ENCODE measurements at regions not wholly inside any gene's neighbourhood (a gene's known extent, or its start where the extent isn't known, plus 50 kb on each side); places are given as distances from the start of the nearest gene placed in this dataset.
"Not testable (repeated sequence)": the region's sequence is repeated elsewhere in the genome, so short reads cannot be mapped to it uniquely, and the experiment has no call there.

DNA sequence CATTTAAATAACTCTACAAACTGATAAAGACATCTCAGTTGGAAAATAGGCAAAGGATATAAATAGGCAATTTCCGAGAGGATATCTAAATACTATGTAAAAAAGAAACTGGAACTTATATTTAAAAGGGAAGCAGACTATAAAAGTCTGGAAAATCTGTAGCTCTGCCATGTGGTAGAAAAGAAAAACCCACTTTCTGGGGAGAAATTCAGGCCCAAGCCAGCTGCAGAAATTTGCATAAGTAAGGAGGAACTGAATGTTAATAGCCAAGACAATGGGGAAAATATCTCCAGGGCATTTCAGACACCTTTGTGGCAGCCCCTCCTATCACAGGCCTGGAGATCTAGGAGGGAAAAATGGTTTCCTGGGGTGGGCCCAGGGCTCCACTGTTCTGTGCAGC lies 97.8 kb upstream of the ZBED5 start:
- no peak for DNase-seq (ENCODE audit: low spot score)

GRCh38 chr11:10954184-10954583 lies 96.3 kb upstream of the ZBED5 start:
- DNase-seq (ENCODE audit: low spot score) = no peak

- DNase-seq (ENCODE audit: low spot score) = no peak
Observed at GRCh38 chr11:10952872-10953271, 95.0 kb upstream of the ZBED5 start.

GRCh38 chr11:10947935-10948334 lies 90.1 kb upstream of the ZBED5 start:
- DNase-seq (ENCODE audit: low spot score) = not testable (repeated sequence)

DNA sequence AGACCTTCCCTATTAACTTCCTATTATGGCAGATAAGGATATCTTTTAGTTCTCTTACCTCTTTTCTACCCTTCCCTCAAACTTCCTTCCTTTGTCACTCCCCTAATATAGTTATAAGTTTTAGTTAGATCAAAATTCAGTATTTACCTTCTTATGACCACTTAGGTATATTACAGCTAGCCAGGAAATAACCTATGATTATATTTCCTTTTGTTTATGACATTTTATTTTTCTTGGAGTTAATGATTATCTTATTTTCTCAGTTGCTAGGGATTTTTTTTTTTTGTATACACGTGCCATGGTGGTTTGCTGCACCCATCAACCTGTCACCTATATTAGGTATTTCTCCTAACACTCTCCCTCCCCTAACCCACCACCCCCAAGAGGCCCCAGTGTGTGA lies 88.2 kb upstream of the ZBED5 start:
- DNase-seq (ENCODE audit: low spot score) = no peak

GRCh38 chr11:10945196-10945595 lies 87.3 kb upstream of the ZBED5 start:
- no peak for DNase-seq (ENCODE audit: low spot score)

DNA sequence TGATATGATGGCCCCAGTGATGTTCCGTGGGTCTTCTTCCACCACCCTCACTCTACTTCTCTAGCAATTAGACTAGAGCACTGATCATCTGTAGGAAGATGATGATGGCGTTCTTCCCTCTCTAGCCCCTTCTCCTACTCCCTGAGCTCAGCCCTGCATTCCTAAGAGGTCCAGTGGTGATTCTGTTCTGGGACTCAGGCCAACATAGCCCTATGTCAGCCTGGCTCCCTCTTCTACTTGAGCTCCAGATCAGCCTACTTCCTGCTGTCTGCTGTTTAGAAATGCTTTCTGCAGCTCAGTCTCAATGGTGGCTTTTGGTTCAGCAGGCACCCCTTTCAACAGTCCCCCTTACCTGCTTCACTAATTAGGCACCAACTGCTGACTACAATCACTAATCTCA lies 86.1 kb upstream of the ZBED5 start:
- no peak for DNase-seq (ENCODE audit: low spot score)

DNA sequence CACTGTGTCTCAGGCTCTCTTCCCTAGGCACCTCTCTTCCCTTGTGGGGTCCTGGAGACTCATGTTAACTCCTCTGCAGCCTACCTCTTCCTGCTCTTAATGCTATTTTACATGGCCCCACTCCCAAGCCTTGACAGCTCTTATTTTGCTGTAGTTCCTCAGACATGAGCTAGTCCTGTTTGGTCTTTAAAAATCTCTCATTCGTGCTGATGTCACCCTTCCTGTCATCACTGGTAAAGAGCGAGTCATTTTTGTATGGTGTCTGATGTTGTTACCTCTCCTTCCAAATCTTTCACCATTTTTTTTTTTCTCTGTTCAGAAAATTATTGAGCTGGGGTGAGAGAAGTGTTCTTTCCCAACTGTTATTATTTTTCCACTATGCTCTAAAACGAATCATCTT lies 84.8 kb upstream of the ZBED5 start:
- DNase-seq (ENCODE audit: low spot score) = no peak

- no peak for DNase-seq (ENCODE audit: low spot score)
Observed at GRCh38 chr11:10941871-10942270, 84.0 kb upstream of the ZBED5 start.

- DNase-seq (ENCODE audit: low spot score) = no peak
Observed at GRCh38 chr11:10941414-10941813, 83.6 kb upstream of the ZBED5 start.

- DNase-seq (ENCODE audit: low spot score) = no peak
Observed at GRCh38 chr11:10938650-10939387, 81.0 kb upstream of the ZBED5 start.

DNA sequence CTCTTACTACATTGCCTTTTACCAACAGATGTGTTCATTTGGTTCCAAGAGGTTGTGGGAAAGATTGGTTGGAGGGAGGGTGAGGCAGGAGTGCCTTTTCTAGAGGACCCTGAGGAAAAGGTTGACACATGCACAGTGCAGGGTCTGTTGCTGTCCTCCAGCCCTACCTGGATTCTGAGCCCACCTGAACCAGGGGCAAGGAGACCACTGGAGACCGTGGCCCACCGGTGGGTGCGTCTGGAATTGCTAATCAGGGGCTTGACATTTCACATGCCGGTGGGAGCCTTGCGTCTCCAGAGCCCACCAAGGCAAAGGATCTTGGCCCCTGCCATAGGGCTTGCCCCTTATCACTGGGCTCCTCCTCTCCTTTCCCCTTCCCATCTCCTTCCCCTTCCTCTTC lies 80.4 kb upstream of the ZBED5 start:
- DNase-seq (ENCODE audit: low spot score) = no peak

DNA sequence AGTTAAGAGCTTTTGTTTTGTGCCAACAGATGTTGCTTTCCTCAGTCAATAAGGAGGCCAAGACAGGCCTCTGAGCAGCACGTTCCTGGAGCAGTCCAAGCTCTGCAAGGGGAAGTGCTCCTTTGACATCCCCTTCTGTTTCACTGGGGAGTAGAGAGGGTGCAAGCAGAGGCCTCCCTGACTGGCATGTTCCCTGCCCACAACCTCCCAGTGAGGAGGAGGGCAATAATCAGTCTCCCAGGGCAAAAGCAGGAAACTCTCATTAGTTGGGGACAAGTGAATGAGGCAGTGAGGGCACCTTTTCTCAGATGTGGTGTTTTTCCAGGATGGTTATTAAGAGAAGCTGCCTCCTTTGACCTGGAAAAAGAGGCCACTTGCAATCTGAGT lies 79.5 kb upstream of the ZBED5 start:
- no peak for DNase-seq (ENCODE audit: low spot score)

DNA sequence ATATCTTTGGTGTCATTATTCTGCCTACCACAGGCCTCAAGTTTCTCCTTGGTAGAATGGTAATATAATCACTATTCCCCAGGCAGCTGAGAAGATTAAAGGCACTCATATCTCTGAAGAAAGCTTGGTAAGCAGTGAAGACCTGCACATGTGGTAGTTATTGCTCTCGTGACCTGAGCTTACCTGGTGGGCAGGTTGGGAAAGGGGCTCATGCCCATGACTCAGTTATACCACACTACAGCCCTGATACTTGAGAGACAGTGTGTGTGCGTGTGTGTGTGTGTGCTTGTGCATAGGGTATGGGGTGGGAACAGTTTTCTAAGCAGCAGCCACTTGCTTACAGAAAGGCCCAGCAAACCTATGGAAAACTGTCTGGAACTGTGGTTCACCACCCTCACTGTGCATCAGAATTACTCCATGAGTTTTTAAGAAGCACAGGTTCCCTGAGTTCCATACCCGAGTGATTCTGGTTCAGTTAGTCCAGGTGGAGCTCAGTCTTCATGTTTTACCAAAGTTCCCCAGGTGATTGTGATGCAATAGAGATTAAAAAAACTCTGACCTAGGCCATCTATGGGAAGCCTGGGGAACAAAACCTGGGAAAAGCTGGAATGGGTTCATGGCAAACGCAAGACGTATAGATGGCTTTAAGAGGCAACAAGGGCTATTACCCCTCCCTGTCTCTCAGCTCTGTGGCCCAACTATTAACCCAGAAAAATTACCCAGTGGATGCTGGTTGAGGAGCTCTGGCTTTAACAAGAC lies 79.0 kb upstream of the ZBED5 start:
- DNase-seq (ENCODE audit: low spot score) = no peak

- no peak for DNase-seq (ENCODE audit: low spot score)
Observed at GRCh38 chr11:10935015-10935559, 77.2 kb upstream of the ZBED5 start.

- DNase-seq (ENCODE audit: low spot score) = no peak
Observed at GRCh38 chr11:10934293-10934860, 76.5 kb upstream of the ZBED5 start.

DNA sequence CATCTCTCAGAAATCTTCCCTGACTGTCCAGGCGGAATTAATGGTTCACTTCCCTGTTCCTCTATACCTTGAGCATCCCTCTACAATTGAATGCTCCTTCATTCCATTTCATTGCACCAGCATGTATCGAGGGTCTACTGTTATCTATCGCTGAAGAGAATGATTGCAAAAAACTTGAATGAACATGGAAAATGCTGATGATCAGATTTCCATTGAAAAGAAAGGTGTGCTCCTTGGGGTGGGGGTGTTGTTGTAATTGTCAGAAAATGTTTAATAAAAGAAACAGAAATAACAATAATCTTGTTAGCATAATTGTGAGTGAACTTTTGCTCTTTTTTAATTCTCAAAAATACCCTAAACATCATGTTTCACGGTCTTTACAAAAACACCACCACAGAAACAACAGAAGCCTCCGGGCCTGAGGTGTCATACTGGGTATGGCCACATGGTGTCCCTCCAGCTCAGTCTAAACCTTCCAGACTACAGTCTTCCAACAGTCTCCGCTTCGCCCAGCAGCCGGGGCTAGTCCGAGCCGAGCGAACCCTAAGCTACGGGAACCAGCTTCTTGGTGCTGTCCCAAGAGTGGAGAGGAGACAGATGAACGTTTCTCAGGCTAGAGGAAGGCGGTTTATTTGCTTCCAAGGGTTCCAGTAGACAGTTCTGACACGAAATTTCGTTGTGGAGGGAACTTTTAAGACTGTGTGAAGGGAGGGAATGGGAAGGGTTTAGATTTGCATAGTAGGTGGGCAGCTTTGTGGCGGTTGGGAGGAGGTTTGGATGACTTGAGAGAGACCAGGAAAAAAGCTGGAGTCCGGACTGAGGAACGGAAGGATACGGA lies 75.8 kb upstream of the ZBED5 start:
- DNase-seq (ENCODE audit: low spot score) = peak; percentile 52

DNA sequence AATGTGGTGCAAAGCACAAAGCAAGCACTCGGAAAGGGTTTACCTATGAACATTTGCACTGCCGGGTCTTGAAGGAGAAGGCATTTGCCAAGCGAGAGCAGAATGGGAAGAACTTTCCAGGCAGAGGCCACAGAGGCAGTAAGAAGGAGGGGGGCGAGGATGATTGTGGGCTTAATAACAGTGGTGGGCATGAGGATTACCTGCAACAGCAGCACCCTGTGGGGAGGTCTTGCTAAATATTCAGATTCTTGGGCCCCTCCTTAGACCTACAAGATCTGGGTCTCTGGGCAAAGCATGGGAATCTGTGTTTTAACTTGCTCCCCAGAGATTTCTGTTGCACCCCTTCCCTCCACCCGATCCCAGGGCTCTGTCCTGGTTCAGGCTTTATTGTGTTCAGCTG lies 75.1 kb upstream of the ZBED5 start:
- DNase-seq (ENCODE audit: low spot score) = no peak

GRCh38 chr11:10931761-10932670 lies 74.2 kb upstream of the ZBED5 start:
- no peak for DNase-seq (ENCODE audit: low spot score)

GRCh38 chr11:10930972-10931760 lies 73.3 kb upstream of the ZBED5 start:
- peak; percentile 24 for DNase-seq (ENCODE audit: low spot score)

Data from HuH-7.5 (cell line).